RWPE2 (cell line): ENCODE measurements at regions not wholly inside any gene's neighbourhood (a gene's known extent, or its start where the extent isn't known, plus 50 kb on each side); places are given as distances from the start of the nearest gene placed in this dataset.

Source experiments
- ATAC-seq: fragments of 200-7000 bp; cut with Tn5 transposase; 3 replicates; pipeline ENCODE4 v1.9.1; 2021; ENCODE audit warnings: low read depth
- DNase-seq: peaks from one replicate; pipeline ENCODE4 v3.0.0-alpha.2; 2020; ENCODE audit warnings: low spot score
- H3K27ac ChIP-seq: fragments of 450-650 bp; 2 replicates; pipeline ENCODE4 v1.5.1; 2017; ENCODE audit warnings: mild to moderate bottlenecking; ENCODE audit not compliant: poor library complexity, severe bottlenecking
- H3K27me3 ChIP-seq: fragments of 250-450 bp; sonication (Bioruptor Pico); 2 replicates; pipeline ENCODE4 v1.5.1; 2021; ENCODE audit warnings: mild to moderate bottlenecking, moderate library complexity; ENCODE audit not compliant: insufficient read depth, poor library complexity, severe bottlenecking
- H3K36me3 ChIP-seq: fragments of 250-450 bp; sonication (Bioruptor Pico); 2 replicates; pipeline ENCODE4 v1.5.1; 2020; ENCODE audit warnings: low read depth, mild to moderate bottlenecking, moderate library complexity
- H3K4me1 ChIP-seq: fragments of 250-450 bp; sonication (Bioruptor Pico); 2 replicates; pipeline ENCODE4 v1.5.1; 2021; ENCODE audit warnings: mild to moderate bottlenecking, moderate library complexity; ENCODE audit not compliant: insufficient read depth, poor library complexity, severe bottlenecking
- H3K4me3 ChIP-seq: fragments of 250-450 bp; sonication (Bioruptor Pico); 2 replicates; pipeline ENCODE4 v1.5.1; 2021; ENCODE audit warnings: mild to moderate bottlenecking, moderate library complexity; ENCODE audit not compliant: severe bottlenecking
- H3K9me3 ChIP-seq: fragments of 250-450 bp; sonication (Bioruptor Pico); 2 replicates; pipeline ENCODE4 v1.5.1; 2021; ENCODE audit warnings: mild to moderate bottlenecking, moderate library complexity; ENCODE audit not compliant: severe bottlenecking
- TF ChIP-seq, protein P1 (sequence below): fragments of 450-650 bp; IDR thresholded peaks from one replicate; pipeline ENCODE4 v1.5.1; 2017; ENCODE audit warnings: mild to moderate bottlenecking, moderate library complexity; ENCODE audit not compliant: poor library complexity, severe bottlenecking

DNA sequence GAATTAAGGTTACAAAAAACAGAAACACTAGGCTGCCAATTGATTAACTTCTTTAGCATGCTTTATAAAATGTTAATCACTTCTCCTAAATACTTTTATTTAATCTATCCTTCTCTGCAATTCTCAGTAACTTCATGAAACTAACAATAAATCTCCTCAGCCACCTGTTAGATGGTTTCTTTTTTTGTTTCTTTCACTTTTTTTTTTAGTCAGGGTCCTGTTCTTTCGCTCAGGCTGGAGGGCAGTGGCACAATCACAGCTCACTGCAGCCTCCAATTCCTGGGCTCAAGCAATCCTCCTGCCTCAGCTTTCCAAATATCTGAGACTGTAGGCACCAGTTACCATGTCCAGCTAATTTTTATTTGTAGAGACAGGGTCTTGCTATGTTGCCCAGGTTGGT, 213.4 kb upstream of the STK17B start:
- DNase-seq (no peak), ATAC-seq (no peak)
- H3K9me3 ChIP-seq = no peaks in the 10 kb centered on the region
- H3K4me3 ChIP-seq = no peak overlapping the region
- TF ChIP-seq, protein P1, sequence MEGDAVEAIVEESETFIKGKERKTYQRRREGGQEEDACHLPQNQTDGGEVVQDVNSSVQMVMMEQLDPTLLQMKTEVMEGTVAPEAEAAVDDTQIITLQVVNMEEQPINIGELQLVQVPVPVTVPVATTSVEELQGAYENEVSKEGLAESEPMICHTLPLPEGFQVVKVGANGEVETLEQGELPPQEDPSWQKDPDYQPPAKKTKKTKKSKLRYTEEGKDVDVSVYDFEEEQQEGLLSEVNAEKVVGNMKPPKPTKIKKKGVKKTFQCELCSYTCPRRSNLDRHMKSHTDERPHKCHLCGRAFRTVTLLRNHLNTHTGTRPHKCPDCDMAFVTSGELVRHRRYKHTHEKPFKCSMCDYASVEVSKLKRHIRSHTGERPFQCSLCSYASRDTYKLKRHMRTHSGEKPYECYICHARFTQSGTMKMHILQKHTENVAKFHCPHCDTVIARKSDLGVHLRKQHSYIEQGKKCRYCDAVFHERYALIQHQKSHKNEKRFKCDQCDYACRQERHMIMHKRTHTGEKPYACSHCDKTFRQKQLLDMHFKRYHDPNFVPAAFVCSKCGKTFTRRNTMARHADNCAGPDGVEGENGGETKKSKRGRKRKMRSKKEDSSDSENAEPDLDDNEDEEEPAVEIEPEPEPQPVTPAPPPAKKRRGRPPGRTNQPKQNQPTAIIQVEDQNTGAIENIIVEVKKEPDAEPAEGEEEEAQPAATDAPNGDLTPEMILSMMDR = no peak
- no peaks in the 10 kb centered on the region for H3K36me3 ChIP-seq
- H3K27me3 ChIP-seq = no peaks in the 10 kb centered on the region
- H3K4me1 ChIP-seq = no peaks in the 10 kb centered on the region
- H3K27ac ChIP-seq = no peak overlapping the region

DNA sequence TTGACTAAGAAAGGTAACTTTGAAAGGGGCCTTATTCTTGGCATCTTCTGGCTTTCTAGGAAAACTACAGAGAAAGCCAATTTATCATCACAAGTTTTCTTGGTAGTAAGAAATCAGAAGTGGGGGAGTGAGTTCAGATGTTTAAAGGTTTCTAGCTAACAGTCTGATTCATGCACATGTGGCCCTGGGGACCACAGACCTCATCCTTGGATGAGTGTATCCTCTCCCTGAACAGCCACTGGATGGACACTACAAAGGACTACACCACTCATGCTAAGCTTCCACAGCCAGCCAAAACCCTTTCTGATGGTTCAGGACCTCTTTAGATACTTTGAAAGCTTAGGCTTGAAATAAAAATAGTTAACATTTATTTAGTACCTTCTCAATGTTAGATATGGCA, 218.3 kb upstream of the STK17B start:
- Histone ChIP-seq H3K4me3 (no peak overlapping the region), H3K4me1 (no peaks in the 10 kb centered on the region), H3K9me3 (no peaks in the 10 kb centered on the region), H3K27ac (no peak overlapping the region), H3K36me3 (no peaks in the 10 kb centered on the region), H3K27me3 (no peaks in the 10 kb centered on the region)
- ATAC-seq (no peak), DNase-seq (no peak)
- TF ChIP-seq, protein P1 = no peak

DNA sequence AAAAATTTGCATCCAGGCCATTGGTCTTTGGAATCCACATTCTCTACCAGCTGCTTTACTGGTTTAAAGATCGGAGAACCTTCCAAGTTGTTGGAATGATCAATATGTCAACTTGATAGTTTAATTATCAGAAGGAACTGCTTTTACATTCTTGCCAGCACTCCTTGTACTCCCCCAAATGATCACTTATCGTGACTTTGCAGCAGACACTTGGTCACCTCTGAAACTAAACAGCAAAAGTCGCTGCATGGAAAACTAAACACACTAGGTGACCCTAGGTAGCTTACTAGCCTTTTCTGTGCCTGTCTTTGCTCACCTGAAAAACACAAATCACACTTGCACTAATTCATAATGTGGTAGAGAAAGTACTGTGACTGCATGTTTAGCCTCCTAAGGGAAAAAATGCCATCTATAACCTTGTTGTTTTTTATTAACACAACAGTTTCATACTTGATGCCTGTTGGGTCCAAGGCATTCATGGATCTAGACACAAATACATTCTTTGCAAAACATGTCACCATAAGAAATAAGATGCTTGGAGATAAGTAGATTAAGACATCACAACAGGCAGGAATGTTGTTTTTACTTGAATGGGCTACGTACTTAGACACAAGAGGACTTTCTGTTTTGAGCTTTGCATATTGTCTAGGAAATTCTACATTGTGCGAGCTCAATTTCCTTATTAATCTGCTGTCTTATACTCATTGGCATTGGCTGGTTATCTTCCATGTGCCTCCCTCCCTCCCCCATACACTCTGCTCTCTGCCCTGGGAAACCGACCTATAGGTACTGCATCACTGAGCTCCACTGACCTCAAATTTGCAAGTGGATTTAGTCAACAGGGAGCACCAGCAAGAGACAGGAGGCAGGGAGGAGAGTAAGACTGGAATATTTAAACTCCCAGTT, 219.1 kb upstream of the STK17B start:
- H3K36me3 ChIP-seq = no peaks in the 10 kb centered on the region
- no peak for ATAC-seq
- no peaks in the 10 kb centered on the region for H3K9me3 ChIP-seq
- no peak overlapping the region for H3K4me3 ChIP-seq
- H3K27ac ChIP-seq = no peak overlapping the region
- H3K27me3 ChIP-seq = no peaks in the 10 kb centered on the region
- TF ChIP-seq, protein P1 = no peak
- no peak for DNase-seq
- no peaks in the 10 kb centered on the region for H3K4me1 ChIP-seq

DNA sequence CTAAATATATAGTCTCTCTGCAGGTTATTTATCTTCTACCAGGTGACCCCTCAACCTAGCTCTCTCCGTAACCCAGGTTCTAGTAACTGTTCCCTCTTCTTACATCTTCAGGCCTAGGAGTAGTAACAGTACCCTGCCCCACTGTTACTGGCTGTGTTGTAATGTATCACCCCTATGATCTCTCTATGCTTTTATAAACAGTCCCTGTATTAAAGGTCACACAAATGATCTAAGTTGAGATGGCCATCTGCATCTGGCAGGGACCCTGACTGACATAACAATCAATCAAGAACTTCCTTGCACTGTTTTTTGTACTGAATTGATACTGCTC, 219.7 kb upstream of the STK17B start:
- no peaks in the 10 kb centered on the region for H3K27me3 ChIP-seq
- TF ChIP-seq, protein P1 = no peak
- no peaks in the 10 kb centered on the region for H3K9me3 ChIP-seq
- ATAC-seq (no peak), DNase-seq (no peak)
- H3K36me3 ChIP-seq = no peaks in the 10 kb centered on the region
- no peak overlapping the region for H3K27ac ChIP-seq
- H3K4me1 ChIP-seq = no peaks in the 10 kb centered on the region
- H3K4me3 ChIP-seq = no peak overlapping the region

DNA sequence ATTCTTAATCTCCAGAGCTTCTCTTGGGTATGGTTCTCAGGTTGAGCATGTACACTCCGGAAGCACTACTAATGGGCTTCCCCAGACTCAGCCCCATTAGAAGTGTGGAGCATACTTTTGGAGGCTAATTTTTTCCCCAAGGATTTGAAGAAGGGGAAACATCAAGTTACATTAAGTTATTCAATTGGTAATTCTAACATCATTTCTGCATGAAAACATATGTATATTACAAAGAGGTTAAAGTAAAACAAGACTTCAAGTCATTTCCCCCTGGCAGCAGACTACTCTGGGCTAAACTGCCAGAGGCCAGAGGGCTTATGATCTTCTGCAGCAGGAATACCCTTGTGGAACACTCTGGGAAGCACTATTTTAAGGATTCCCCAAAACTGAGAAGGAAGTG, 227.7 kb upstream of the STK17B start:
- no peaks in the 10 kb centered on the region for H3K27me3 ChIP-seq
- H3K9me3 ChIP-seq = no peaks in the 10 kb centered on the region
- no peaks in the 10 kb centered on the region for H3K36me3 ChIP-seq
- DNase-seq (no peak), ATAC-seq (no peak)
- H3K4me3 ChIP-seq = no peak overlapping the region
- TF ChIP-seq, protein P1 = no peak
- H3K4me1 ChIP-seq = peaks cover 33% of the 10 kb centered on the region
- peak overlapping the region; percentile 96 for H3K27ac ChIP-seq
